GM23248 (cell line): ENCODE measurements at regions not wholly inside any gene's neighbourhood (a gene's known extent, or its start where the extent isn't known, plus 50 kb on each side); places are given as distances from the start of the nearest gene placed in this dataset.

Source experiments
- EZH2 ChIP-seq: fragments of 200-600 bp; sonication (generic); IDR thresholded peaks from 2 replicates; pipeline ENCODE4 v1.6.1; 2018; ENCODE audit warnings: antibody characterized with exemption, mild to moderate bottlenecking; ENCODE audit not compliant: insufficient read depth, poor library complexity, severe bottlenecking
- EZH2phosphoT487 ChIP-seq: fragments of 200-600 bp; sonication (generic); IDR thresholded peaks from 2 replicates; pipeline ENCODE4 v1.6.1; 2018; ENCODE audit warnings: antibody characterized with exemption, moderate library complexity, mild to moderate bottlenecking, low read depth; ENCODE audit not compliant: insufficient read depth

- TF ChIP-seq EZH2phosphoT487 (no peak), EZH2 (no peak)
Observed at GRCh38 chr1:58852731-58853485, 69.1 kb upstream of the JUN start.
